BE2C (cell line): ENCODE measurements at regions not wholly inside any gene's neighbourhood (a gene's known extent, or its start where the extent isn't known, plus 50 kb on each side); places are given as distances from the start of the nearest gene placed in this dataset.

Experiments used
- DNase-seq: peaks from one replicate; pipeline ENCODE4 v3.0.0-alpha.2; 2020
- H3K27me3 ChIP-seq: fragments of 250-450 bp; sonication (Bioruptor Pico); 2 replicates; pipeline ENCODE4 v1.5.1; 2020; ENCODE audit warnings: mild to moderate bottlenecking
- H3K36me3 ChIP-seq: fragments of 250-450 bp; sonication (Bioruptor Pico); 2 replicates; pipeline ENCODE4 v1.5.1; 2020; ENCODE audit warnings: mild to moderate bottlenecking
- H3K4me1 ChIP-seq: fragments of 250-450 bp; sonication (Bioruptor Pico); 2 replicates; pipeline ENCODE4 v1.5.1; 2020
- H3K4me3 ChIP-seq: 2 replicates; pipeline ENCODE4 v1.5.1; 2011; ENCODE audit warnings: low read depth, low read length
- H3K9me3 ChIP-seq: fragments of 250-450 bp; sonication (Bioruptor Pico); 2 replicates; pipeline ENCODE4 v1.5.1; 2020
- CTCF ChIP-seq: IDR thresholded peaks from 2 replicates; pipeline ENCODE4 v1.5.1; 2012; ENCODE audit warnings: mild to moderate bottlenecking, low read depth, low read length

GRCh38 chr13:21949818-21950429, 279.1 kb downstream of the FGF9 start:
- Histone ChIP-seq H3K4me1 (no peaks in the 10 kb centered on the region), H3K4me3 (no peak overlapping the region), H3K9me3 (no peaks in the 10 kb centered on the region), H3K36me3 (no peaks in the 10 kb centered on the region), H3K27me3 (no peaks in the 10 kb centered on the region)
- no peak for DNase-seq
- TF ChIP-seq CTCF, result no peak

GRCh38 chr13:21956666-21957065, 285.8 kb downstream of the FGF9 start:
- DNase-seq, result no peak
- no peaks in the 10 kb centered on the region for H3K36me3 ChIP-seq
- H3K4me3 ChIP-seq, result no peak overlapping the region
- no peak for TF ChIP-seq CTCF
- H3K27me3 ChIP-seq, result no peaks in the 10 kb centered on the region
- H3K9me3 ChIP-seq, result no peaks in the 10 kb centered on the region; the same call in 1 of the 2 replicates
- no peaks in the 10 kb centered on the region for H3K4me1 ChIP-seq

GRCh38 chr13:21957833-21958232, 287.0 kb downstream of the FGF9 start:
- Histone ChIP-seq H3K4me1 (no peaks in the 10 kb centered on the region), H3K36me3 (no peaks in the 10 kb centered on the region), H3K4me3 (no peak overlapping the region), H3K9me3 (no peaks in the 10 kb centered on the region; the same call in 1 of the 2 replicates), H3K27me3 (no peaks in the 10 kb centered on the region)
- DNase-seq, result no peak
- TF ChIP-seq CTCF, result no peak

- H3K36me3 ChIP-seq, result no peaks in the 10 kb centered on the region
- no peaks in the 10 kb centered on the region for H3K27me3 ChIP-seq
- H3K4me1 ChIP-seq, result no peaks in the 10 kb centered on the region
- no peak overlapping the region for H3K4me3 ChIP-seq
- no peak for DNase-seq
- no peak for TF ChIP-seq CTCF
- no peaks in the 10 kb centered on the region; the same call in 1 of the 2 replicates for H3K9me3 ChIP-seq
Measured at GRCh38 chr13:21960108-21960507, 289.2 kb downstream of the FGF9 start.

GRCh38 chr13:21964686-21965085, 293.8 kb downstream of the FGF9 start:
- H3K4me3 ChIP-seq, result no peak overlapping the region
- no peak for DNase-seq
- H3K4me1 ChIP-seq, result no peaks in the 10 kb centered on the region
- H3K9me3 ChIP-seq, result no peaks in the 10 kb centered on the region; the same call in 1 of the 2 replicates
- TF ChIP-seq CTCF, result no peak
- H3K27me3 ChIP-seq, result no peaks in the 10 kb centered on the region
- no peaks in the 10 kb centered on the region for H3K36me3 ChIP-seq

- H3K4me1 ChIP-seq, result no peaks in the 10 kb centered on the region
- H3K9me3 ChIP-seq, result no peaks in the 10 kb centered on the region; the same call in 1 of the 2 replicates
- no peak for DNase-seq
- TF ChIP-seq CTCF, result no peak
- H3K36me3 ChIP-seq, result no peaks in the 10 kb centered on the region
- no peaks in the 10 kb centered on the region for H3K27me3 ChIP-seq
- no peak overlapping the region for H3K4me3 ChIP-seq
Measured at GRCh38 chr13:21965095-21965494, 294.2 kb downstream of the FGF9 start.
